Kidney (tissue), 13 donors: ENCODE measurements at regions not wholly inside any gene's neighbourhood (a gene's known extent, or its start where the extent isn't known, plus 50 kb on each side); places are given as distances from the start of the nearest gene placed in this dataset.

Experiments used
- DNase-seq, 5 donors: peaks; one replicate each; pipeline ENCODE4 v3.0.0-alpha.2; 2013 to 2020
- FAIRE-seq: peaks from 2 replicates; lab custom pipeline; 2012; peaks lifted over from hg19 to GRCh38; lab: Jason Lieb, UNC
- H3K27ac ChIP-seq, 2 donors: one replicate each; pipeline ENCODE4 v1.7.0; 2013; ENCODE audit warnings: low read depth in 2 of 2, low read length in 2 of 2, inconsistent platforms in 1 of 2
- H3K27me3 ChIP-seq: one replicate; pipeline ENCODE4 v1.7.1; 2013; ENCODE audit warnings: low read length, inconsistent platforms; ENCODE audit not compliant: control insufficient read depth, insufficient read depth
- H3K36me3 ChIP-seq, 3 donors: one replicate each; pipeline versions ENCODE4 v1.7.0 to v1.7.1; 2013; ENCODE audit warnings: low read length in 3 of 3, control low read depth in 1 of 3, inconsistent platforms in 1 of 3; ENCODE audit not compliant: insufficient read depth in 3 of 3, control insufficient read depth in 2 of 3
- H3K4me1 ChIP-seq, 3 donors: one replicate each; pipeline versions ENCODE4 v1.7.0 to v1.7.1; 2013; ENCODE audit warnings: low read length in 3 of 3, inconsistent platforms in 1 of 3, low read depth in 1 of 3; ENCODE audit not compliant: control insufficient read depth in 2 of 3, insufficient read depth in 2 of 3
- H3K4me3 ChIP-seq, 3 donors: one replicate each; pipeline versions ENCODE4 v1.7.0 to v1.8.1; 2013; ENCODE audit warnings: low read length in 3 of 3, control low read depth in 1 of 3, inconsistent platforms in 1 of 3
- H3K9ac ChIP-seq, 3 donors: one replicate each; pipeline versions ENCODE4 v1.7.0 to v1.7.1; 2013; ENCODE audit warnings: low read length in 3 of 3, control low read depth in 1 of 3, inconsistent platforms in 1 of 3
- H3K9me3 ChIP-seq, 3 donors: one replicate each; pipeline versions ENCODE4 v1.7.0 to v1.7.1; 2013; ENCODE audit warnings: low read length in 3 of 3, control low read depth in 1 of 3, inconsistent platforms in 1 of 3; ENCODE audit not compliant: control insufficient read depth in 2 of 3, insufficient read depth in 1 of 3
- CTCF ChIP-seq: IDR thresholded peaks from 3 replicates; pipeline ENCODE4 v1.5.1; 2012; ENCODE audit warnings: mild to moderate bottlenecking, moderate library complexity, borderline replicate concordance; ENCODE audit not compliant: insufficient read depth; ENCODE audit errors: extremely low read depth
- intact Hi-C: fragments of 100-400 bp; cut with DNase I; formaldehyde crosslinking; loops from one replicate; pipeline ENCODE4 v1.11.1; 2022
- donor health status: control.
- donor health status: control.
- donor health status: control.
- donor health status: control.
- donor health status: control.
- donor health status: DM: yes; HTN: yes; CAD: no.
- donor health status: Normal renal cell carcinoma (clear cell type).

- TF ChIP-seq CTCF = no peak
- Histone ChIP-seq H3K36me3 (no peaks in the 10 kb centered on the region), H3K27me3 (no peaks in the 10 kb centered on the region), H3K9me3 (no peaks in the 10 kb centered on the region), H3K4me1 (no peaks in the 10 kb centered on the region), H3K4me3 (no peak overlapping the region), H3K27ac (no peak overlapping the region), H3K9ac (no peak overlapping the region)
- intact Hi-C loops = no loop called here
- DNase-seq (no peak), FAIRE-seq (no peak)
These were observed 444.5 kb downstream of the CMPK2 start for GRCh38 chr2:6421138-6421730.

- Histone ChIP-seq H3K4me3 (no peak overlapping the region), H3K27me3 (no peaks in the 10 kb centered on the region), H3K36me3 (no peaks in the 10 kb centered on the region), H3K9me3 (no peaks in the 10 kb centered on the region), H3K9ac (no peak overlapping the region), H3K27ac (no peak overlapping the region), H3K4me1 (no peaks in the 10 kb centered on the region)
- no peak for TF ChIP-seq CTCF
- DNase-seq (no peak), FAIRE-seq (no peak)
- intact Hi-C loops = no loop called here
These were observed 443.8 kb downstream of the CMPK2 start for GRCh38 chr2:6421888-6422287.

GRCh38 chr2:6423157-6423556 is 442.6 kb downstream of the CMPK2 start:
- no peaks in the 10 kb centered on the region for H3K27me3 ChIP-seq
- H3K36me3 ChIP-seq = no peaks in the 10 kb centered on the region
- FAIRE-seq (no peak), DNase-seq (no peak)
- H3K4me3 ChIP-seq = no peak overlapping the region
- no peak for TF ChIP-seq CTCF
- intact Hi-C loops = no loop called here
- no peaks in the 10 kb centered on the region for H3K9me3 ChIP-seq
- H3K9ac ChIP-seq = no peak overlapping the region
- H3K4me1 ChIP-seq = no peaks in the 10 kb centered on the region
- H3K27ac ChIP-seq = no peak overlapping the region

- H3K4me1 ChIP-seq = no peaks in the 10 kb centered on the region
- H3K27me3 ChIP-seq = no peaks in the 10 kb centered on the region
- no peak overlapping the region for H3K9ac ChIP-seq
- H3K27ac ChIP-seq = no peak overlapping the region
- intact Hi-C loops = no loop called here
- H3K9me3 ChIP-seq = no peaks in the 10 kb centered on the region
- TF ChIP-seq CTCF = no peak
- DNase-seq (no peak), FAIRE-seq (no peak)
- no peaks in the 10 kb centered on the region for H3K36me3 ChIP-seq
- no peak overlapping the region for H3K4me3 ChIP-seq
These were observed 441.8 kb downstream of the CMPK2 start for GRCh38 chr2:6423944-6424343.
